A673 (cell line): ENCODE measurements at regions not wholly inside any gene's neighbourhood (a gene's known extent, or its start where the extent isn't known, plus 50 kb on each side); places are given as distances from the start of the nearest gene placed in this dataset.
A peak's percentile ranks its signal among the peaks of the same experiment; 100 is the strongest.

Experiments
- BruUV-seq: library from RNA; stranded (reverse); fragments of 400-500 nt; replicated peaks from 2 replicates; lab custom pipeline; 2021; lab: Mats Ljungman, UMichigan
- CTCF ChIA-PET: fragments of 300-600 bp; sonication (Branson Sonifier 250); formaldehyde crosslinking; loops from one replicate; lab custom pipeline; 2022; ENCODE audit warnings: antibody characterized with exemption; lab: Charles Lee
- POLR2A ChIA-PET: fragments of 300-600 bp; sonication (Branson Sonifier 250); formaldehyde crosslinking; loops from one replicate; lab custom pipeline; 2022; ENCODE audit warnings: antibody characterized with exemption; ENCODE audit not compliant: low non-redundant PET; lab: Charles Lee
- DNase-seq: peaks from one replicate; pipeline ENCODE4 v3.0.0-alpha.2; 2015; ENCODE audit warnings: low spot score
- H3K27ac ChIP-seq: fragments of 200-600 bp; sonication (generic); 2 replicates; pipeline ENCODE4 v1.5.1; 2016; ENCODE audit warnings: mixed run types, low read depth, mild to moderate bottlenecking, mixed read lengths, antibody characterized with exemption, low read length; ENCODE audit not compliant: poor library complexity, severe bottlenecking
- H3K27me3 ChIP-seq: fragments of 200-600 bp; sonication (generic); replicated peaks from 2 replicates; pipeline ENCODE4 v1.6.1; 2017; ENCODE audit warnings: mixed run types, low read depth, mild to moderate bottlenecking, mixed read lengths, antibody characterized with exemption, low read length; ENCODE audit not compliant: insufficient read depth, poor library complexity
- H3K36me3 ChIP-seq: fragments of 200-600 bp; sonication (generic); 2 replicates; pipeline ENCODE4 v1.6.1; 2016; ENCODE audit warnings: mixed run types, mild to moderate bottlenecking, mixed read lengths, antibody characterized with exemption, low read length; ENCODE audit not compliant: insufficient read depth, poor library complexity, severe bottlenecking
- H3K4me1 ChIP-seq: fragments of 200-600 bp; sonication (generic); 2 replicates; pipeline ENCODE4 v1.6.1; 2017; ENCODE audit warnings: mixed run types, mild to moderate bottlenecking, mixed read lengths, antibody characterized with exemption, low read length; ENCODE audit not compliant: insufficient read depth, poor library complexity, severe bottlenecking
- H3K4me3 ChIP-seq: fragments of 200-600 bp; sonication (generic); 2 replicates; pipeline ENCODE4 v1.5.1; 2016; ENCODE audit warnings: low read depth, mixed run types, mild to moderate bottlenecking, mixed read lengths, low read length; ENCODE audit not compliant: poor library complexity, severe bottlenecking
- H3K9me3 ChIP-seq: fragments of 200-600 bp; sonication (generic); 2 replicates; pipeline ENCODE4 v1.6.1; 2016; ENCODE audit warnings: mixed run types, low read depth, mild to moderate bottlenecking, mixed read lengths, antibody characterized with exemption, low read length; ENCODE audit not compliant: poor library complexity, severe bottlenecking
- CTCF ChIP-seq: fragments of 300-800, 200-600 bp; sonication (generic); conservative IDR thresholded peaks from 2 replicates; pipeline ENCODE4 v1.5.1; 2017; ENCODE audit warnings: low read depth, mild to moderate bottlenecking, antibody characterized with exemption, low read length, moderate library complexity, mixed read lengths
- EZH2 ChIP-seq: fragments of 200-600 bp; sonication (generic); IDR thresholded peaks from 2 replicates; pipeline ENCODE4 v1.6.1; 2017; ENCODE audit warnings: borderline replicate concordance, low read depth, mild to moderate bottlenecking, mixed read lengths, antibody characterized with exemption, low read length; ENCODE audit not compliant: poor library complexity, severe bottlenecking
- intact Hi-C: fragments of 100-400 bp; cut with micrococcal nuclease; formaldehyde crosslinking; loops from one replicate; pipeline ENCODE4 v1.10.0; 2022; ENCODE audit not compliant: unreplicated experiment

- ChIA-PET POLR2A (no interaction called here), CTCF (no interaction called here)
- Histone ChIP-seq H3K27me3 (no peaks in the 10 kb centered on the region), H3K4me3 (no peak overlapping the region), H3K4me1 (peaks cover 19% of the 10 kb centered on the region), H3K36me3 (no peaks in the 10 kb centered on the region), H3K9me3 (no peaks in the 10 kb centered on the region), H3K27ac (peak overlapping the region; percentile 12)
- TF ChIP-seq CTCF (no peak), EZH2 (no peak)
- BruUV-seq, result no TSS peak
- DNase-seq, result peak; percentile 33
- intact Hi-C loops, result no loop called here
These were observed 78.7 kb downstream of the GAS1 start for GRCh38 chr9:86868616-86869015.

GRCh38 chr9:86867804-86868313 is 79.4 kb downstream of the GAS1 start:
- H3K27me3 ChIP-seq, result no peaks in the 10 kb centered on the region
- H3K4me3 ChIP-seq, result no peak overlapping the region
- H3K36me3 ChIP-seq, result no peaks in the 10 kb centered on the region
- CTCF ChIA-PET, result no interaction called here
- H3K4me1 ChIP-seq, result peaks cover 19% of the 10 kb centered on the region
- TF ChIP-seq CTCF (no peak), EZH2 (no peak)
- peak; percentile 63 for DNase-seq
- H3K9me3 ChIP-seq, result no peaks in the 10 kb centered on the region
- BruUV-seq, result no TSS peak
- POLR2A ChIA-PET, result no interaction called here
- intact Hi-C loops, result no loop called here
- peak overlapping the region; percentile 12 for H3K27ac ChIP-seq

DNA sequence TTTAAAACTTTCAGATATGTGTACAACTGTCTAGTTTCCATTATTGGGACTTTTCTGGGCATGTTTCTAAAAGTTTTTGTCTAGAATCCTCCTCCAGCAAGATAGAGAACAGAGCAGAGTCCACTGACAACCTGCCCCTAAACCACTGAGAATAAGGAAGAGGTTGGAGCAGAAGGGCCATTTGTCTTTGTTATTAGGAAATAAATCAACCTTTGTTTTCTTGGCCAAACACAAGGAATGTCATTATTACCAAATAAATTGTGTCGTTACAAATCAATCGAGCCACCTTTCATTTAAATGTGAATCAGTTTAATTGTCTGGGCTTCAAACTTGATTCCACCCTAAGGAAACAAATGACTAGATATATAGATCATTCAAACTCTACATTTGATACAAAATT is 81.4 kb downstream of the GAS1 start:
- H3K36me3 ChIP-seq, result no peaks in the 10 kb centered on the region
- H3K4me3 ChIP-seq, result no peak overlapping the region
- intact Hi-C loops, result no loop called here
- H3K4me1 ChIP-seq, result peaks cover 19% of the 10 kb centered on the region
- no peak for TF ChIP-seq CTCF
- no peak for TF ChIP-seq EZH2
- no peak overlapping the region for H3K27ac ChIP-seq
- BruUV-seq, result no TSS peak
- DNase-seq, result no peak
- POLR2A ChIA-PET, result no interaction called here
- CTCF ChIA-PET, result interaction anchor here (0.6 kb wide), 1 partner anchor 432 kb away, joined by 3 read pairs; no protein-coding TSS in a partner anchor
- H3K9me3 ChIP-seq, result no peaks in the 10 kb centered on the region
- no peaks in the 10 kb centered on the region for H3K27me3 ChIP-seq
